Muscle layer of duodenum (tissue), 2 donors: ENCODE measurements at regions not wholly inside any gene's neighbourhood (a gene's known extent, or its start where the extent isn't known, plus 50 kb on each side); places are given as distances from the start of the nearest gene placed in this dataset.
"Not testable (repeated sequence)": the region's sequence is repeated elsewhere in the genome, so short reads cannot be mapped to it uniquely, and the experiment has no call there.

Source experiments
- H3K27ac ChIP-seq: one replicate; pipeline ENCODE4 v1.7.0; 2013; ENCODE audit warnings: mild to moderate bottlenecking, low read length
- H3K27me3 ChIP-seq: one replicate; pipeline ENCODE4 v1.7.0; 2013; ENCODE audit warnings: low read depth, mild to moderate bottlenecking, control low read depth, low read length
- H3K36me3 ChIP-seq, 2 donors: one replicate each; pipeline ENCODE4 v1.7.0; 2013; ENCODE audit warnings: low read length in 2 of 2, control low read depth in 1 of 2, mild to moderate bottlenecking in 1 of 2; ENCODE audit not compliant: insufficient read depth in 2 of 2, control insufficient read depth in 1 of 2
- H3K4me1 ChIP-seq, 2 donors: one replicate each; pipeline ENCODE4 v1.7.0; 2013; ENCODE audit warnings: low read length in 2 of 2, mild to moderate bottlenecking in 2 of 2, control low read depth in 1 of 2, moderate library complexity in 1 of 2; ENCODE audit not compliant: insufficient read depth in 2 of 2, control insufficient read depth in 1 of 2
- H3K4me3 ChIP-seq, 2 donors: one replicate each; pipeline ENCODE4 v1.7.0; 2013; ENCODE audit warnings: low read length in 2 of 2, low read depth in 1 of 2, mild to moderate bottlenecking in 1 of 2
- H3K9me3 ChIP-seq, 2 donors: one replicate each; pipeline ENCODE4 v1.7.0; 2013; ENCODE audit warnings: low read length in 2 of 2, control low read depth in 1 of 2, mild to moderate bottlenecking in 1 of 2; ENCODE audit not compliant: control insufficient read depth in 1 of 2
- donor health status: healthy.

- no peaks in the 10 kb centered on the region for H3K36me3 ChIP-seq
- peak overlapping the region; percentile 58 for H3K27ac ChIP-seq
- no peaks in the 10 kb centered on the region for H3K9me3 ChIP-seq
- no peaks in the 10 kb centered on the region for H3K27me3 ChIP-seq
- H3K4me3 ChIP-seq: peak overlapping the region in 1 of 2 donors; percentile 8
- peaks cover 25 to 26% of the 10 kb centered on the region in 2 donors for H3K4me1 ChIP-seq
Observed at GRCh38 chr6:6751619-6752023, 163.1 kb downstream of the LY86 start.

GRCh38 chr6:6752129-6752528, 163.6 kb downstream of the LY86 start:
- no peaks in the 10 kb centered on the region for H3K9me3 ChIP-seq
- peak overlapping the region in 1 of 2 donors; percentile 8 for H3K4me3 ChIP-seq
- H3K4me1 ChIP-seq: peaks cover 25 to 26% of the 10 kb centered on the region in 2 donors
- peak overlapping the region; percentile 58 for H3K27ac ChIP-seq
- no peaks in the 10 kb centered on the region for H3K27me3 ChIP-seq
- no peaks in the 10 kb centered on the region for H3K36me3 ChIP-seq

- H3K27ac ChIP-seq: no peak overlapping the region
Observed at GRCh38 chr6:6753301-6753700, 164.8 kb downstream of the LY86 start.

GRCh38 chr6:6756526-6756925, 168.0 kb downstream of the LY86 start:
- Histone ChIP-seq H3K36me3 (no peaks in the 10 kb centered on the region), H3K27ac (no peak overlapping the region), H3K4me3 (no peak overlapping the region), H3K9me3 (no peaks in the 10 kb centered on the region), H3K27me3 (no peaks in the 10 kb centered on the region), H3K4me1 (peaks cover 6 to 14% of the 10 kb centered on the region in 2 donors)

More at GRCh38 chr6:6753301-6753700, 164.8 kb downstream of the LY86 start:
- Histone ChIP-seq H3K27me3 (no peaks in the 10 kb centered on the region), H3K9me3 (no peaks in the 10 kb centered on the region), H3K4me1 (peaks cover 25 to 26% of the 10 kb centered on the region in 2 donors), H3K36me3 (no peaks in the 10 kb centered on the region), H3K4me3 (no peak overlapping the region)

- Histone ChIP-seq H3K4me1 (peaks cover 0 to 7% of the 10 kb centered on the region in 2 donors), H3K9me3 (no peaks in the 10 kb centered on the region), H3K27me3 (no peaks in the 10 kb centered on the region), H3K36me3 (no peaks in the 10 kb centered on the region), H3K27ac (no peak overlapping the region), H3K4me3 (no peak overlapping the region)
Observed at GRCh38 chr6:6758546-6758914, 170.0 kb downstream of the LY86 start.

- H3K36me3 ChIP-seq: no peaks in the 10 kb centered on the region
- H3K27ac ChIP-seq: no peak overlapping the region
- no peaks in the 10 kb centered on the region for H3K9me3 ChIP-seq
- peaks cover 0 to 7% of the 10 kb centered on the region in 2 donors for H3K4me1 ChIP-seq
- H3K27me3 ChIP-seq: no peaks in the 10 kb centered on the region
- H3K4me3 ChIP-seq: no peak overlapping the region
Observed at GRCh38 chr6:6758915-6759654, 170.6 kb downstream of the LY86 start.

- no peaks in the 10 kb centered on the region for H3K36me3 ChIP-seq
- H3K4me3 ChIP-seq: no peak overlapping the region
- H3K9me3 ChIP-seq: no peaks in the 10 kb centered on the region
- H3K27me3 ChIP-seq: no peaks in the 10 kb centered on the region
- H3K27ac ChIP-seq: no peak overlapping the region
- H3K4me1 ChIP-seq: peaks cover 0 to 7% of the 10 kb centered on the region in 2 donors
Observed at GRCh38 chr6:6760002-6760401, 171.5 kb downstream of the LY86 start.

GRCh38 chr6:6762566-6762965, 174.0 kb downstream of the LY86 start:
- H3K27me3 ChIP-seq, H3K27ac ChIP-seq, H3K4me1 ChIP-seq, H3K4me3 ChIP-seq, H3K36me3 ChIP-seq, H3K9me3 ChIP-seq: not testable (repeated sequence)

- Histone ChIP-seq H3K27ac (no peak overlapping the region), H3K27me3 (no peaks in the 10 kb centered on the region), H3K4me1 (no peaks in the 10 kb centered on the region), H3K4me3 (no peak overlapping the region), H3K36me3 (no peaks in the 10 kb centered on the region), H3K9me3 (no peaks in the 10 kb centered on the region)
Observed at GRCh38 chr6:6764764-6765434, 176.4 kb downstream of the LY86 start.

- no peaks in the 10 kb centered on the region for H3K27me3 ChIP-seq
- H3K4me1 ChIP-seq: no peaks in the 10 kb centered on the region
- H3K27ac ChIP-seq: no peak overlapping the region
- no peaks in the 10 kb centered on the region for H3K36me3 ChIP-seq
- no peaks in the 10 kb centered on the region for H3K9me3 ChIP-seq
- no peak overlapping the region for H3K4me3 ChIP-seq
Observed at GRCh38 chr6:6766230-6766905, 177.8 kb downstream of the LY86 start.

GRCh38 chr6:6769466-6769865, 180.9 kb downstream of the LY86 start:
- Histone ChIP-seq H3K27me3 (no peaks in the 10 kb centered on the region), H3K4me1 (no peaks in the 10 kb centered on the region), H3K27ac (no peak overlapping the region), H3K36me3 (no peaks in the 10 kb centered on the region), H3K4me3 (no peak overlapping the region), H3K9me3 (no peaks in the 10 kb centered on the region)
